ENCODE measurements at regions not wholly inside any gene's neighbourhood (a gene's known extent, or its start where the extent isn't known, plus 50 kb on each side); places are given as distances from the start of the nearest gene placed in this dataset.

DNA sequence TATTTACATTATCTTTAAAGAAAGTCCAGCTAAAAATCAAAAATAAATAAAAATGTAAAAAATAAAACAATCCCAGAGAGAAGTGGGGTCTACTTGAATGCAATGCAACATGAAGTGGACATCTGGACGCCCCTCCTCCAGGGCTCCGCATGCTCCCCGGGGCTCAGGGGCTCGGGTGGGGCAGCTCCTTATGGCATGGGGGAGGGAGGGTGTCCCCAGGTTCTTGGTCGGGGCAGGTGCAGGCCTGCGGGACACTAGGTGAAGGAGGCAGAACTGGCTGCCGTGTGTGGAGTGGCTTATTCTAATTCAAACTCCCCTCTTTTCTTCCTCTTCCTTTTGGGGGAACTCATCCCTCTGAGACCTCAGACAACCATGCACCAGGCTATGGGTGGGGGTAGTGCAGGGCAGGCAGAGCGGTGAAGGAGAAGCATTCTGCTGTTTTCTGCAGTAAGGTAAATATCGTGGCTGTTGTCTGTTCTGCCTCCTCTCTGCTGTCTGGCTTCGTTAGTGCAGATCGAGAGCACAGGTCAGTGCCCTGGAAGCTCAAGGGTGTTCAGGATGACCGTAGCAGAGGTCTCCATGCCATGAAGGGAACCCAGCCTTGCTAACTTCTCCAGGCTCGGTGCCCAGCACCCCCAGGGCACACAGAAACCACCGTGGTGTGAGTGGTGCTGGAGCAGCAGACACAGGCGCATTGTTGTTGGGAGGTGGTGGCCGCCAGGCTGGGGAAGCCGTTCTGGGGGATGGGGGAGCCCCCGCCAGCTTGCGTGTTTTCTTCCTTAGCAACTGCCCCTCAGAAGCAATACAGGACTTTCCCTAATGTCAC, 82.6 kb downstream of the TTLL2 start:
- ChIA-PET CTCF (interaction anchor here (0.9 kb wide), 1 partner anchor 125 kb away, joined by 3 read pairs; no protein-coding TSS in a partner anchor), POLR2A (interaction anchor here (0.6 kb wide), 1 partner anchor 1718 kb away, joined by 5 read pairs; no protein-coding TSS in a partner anchor)
- Histone ChIP-seq H3K4me3 (ENCODE audit: low read depth, low read length) (no peak overlapping the region), H3K4me1 (ENCODE audit: control insufficient read depth, insufficient read depth, low read length) (no peaks in the 10 kb centered on the region), H3K27ac (ENCODE audit: extremely low read depth, low read depth, low read length) (no peak overlapping the region), H3K36me3 (ENCODE audit: control insufficient read depth in 2 of 2, insufficient read depth in 1 of 2, low read length in 2 of 2) (no peaks in the 10 kb centered on the region), H3K9me3 (ENCODE audit: control insufficient read depth, insufficient read depth, low read depth, low read length) (no peaks in the 10 kb centered on the region)
- TF ChIP-seq ZBTB20 (tag by site-specific recombination; IDR thresholded peaks at IDR 0.05) (no peak), BCL11B (tag by site-specific recombination; IDR thresholded peaks at IDR 0.05; ENCODE audit: low read depth) (no peak), GLI4 (tag by site-specific recombination; IDR thresholded peaks at IDR 0.05) (no peak), ZBTB48 (tag by site-specific recombination; IDR thresholded peaks at IDR 0.05) (no peak), ZNF777 (tag by site-specific recombination; IDR thresholded peaks at IDR 0.05; ENCODE audit: borderline replicate concordance) (no peak), ZNF785 (tag by site-specific recombination; IDR thresholded peaks at IDR 0.05) (no peak), ZNF221 (tag by site-specific recombination; IDR thresholded peaks at IDR 0.05; ENCODE audit: borderline replicate concordance) (no peak)
- TF ChIP-seq, protein P1, sequence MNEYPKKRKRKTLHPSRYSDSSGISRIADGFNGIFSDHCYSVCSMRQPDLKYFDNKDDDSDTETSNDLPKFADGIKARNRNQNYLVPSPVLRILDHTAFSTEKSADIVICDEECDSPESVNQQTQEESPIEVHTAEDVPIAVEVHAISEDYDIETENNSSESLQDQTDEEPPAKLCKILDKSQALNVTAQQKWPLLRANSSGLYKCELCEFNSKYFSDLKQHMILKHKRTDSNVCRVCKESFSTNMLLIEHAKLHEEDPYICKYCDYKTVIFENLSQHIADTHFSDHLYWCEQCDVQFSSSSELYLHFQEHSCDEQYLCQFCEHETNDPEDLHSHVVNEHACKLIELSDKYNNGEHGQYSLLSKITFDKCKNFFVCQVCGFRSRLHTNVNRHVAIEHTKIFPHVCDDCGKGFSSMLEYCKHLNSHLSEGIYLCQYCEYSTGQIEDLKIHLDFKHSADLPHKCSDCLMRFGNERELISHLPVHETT (tag by site-specific recombination; IDR thresholded peaks at IDR 0.05) = no peak
- TF ChIP-seq, protein P2, sequence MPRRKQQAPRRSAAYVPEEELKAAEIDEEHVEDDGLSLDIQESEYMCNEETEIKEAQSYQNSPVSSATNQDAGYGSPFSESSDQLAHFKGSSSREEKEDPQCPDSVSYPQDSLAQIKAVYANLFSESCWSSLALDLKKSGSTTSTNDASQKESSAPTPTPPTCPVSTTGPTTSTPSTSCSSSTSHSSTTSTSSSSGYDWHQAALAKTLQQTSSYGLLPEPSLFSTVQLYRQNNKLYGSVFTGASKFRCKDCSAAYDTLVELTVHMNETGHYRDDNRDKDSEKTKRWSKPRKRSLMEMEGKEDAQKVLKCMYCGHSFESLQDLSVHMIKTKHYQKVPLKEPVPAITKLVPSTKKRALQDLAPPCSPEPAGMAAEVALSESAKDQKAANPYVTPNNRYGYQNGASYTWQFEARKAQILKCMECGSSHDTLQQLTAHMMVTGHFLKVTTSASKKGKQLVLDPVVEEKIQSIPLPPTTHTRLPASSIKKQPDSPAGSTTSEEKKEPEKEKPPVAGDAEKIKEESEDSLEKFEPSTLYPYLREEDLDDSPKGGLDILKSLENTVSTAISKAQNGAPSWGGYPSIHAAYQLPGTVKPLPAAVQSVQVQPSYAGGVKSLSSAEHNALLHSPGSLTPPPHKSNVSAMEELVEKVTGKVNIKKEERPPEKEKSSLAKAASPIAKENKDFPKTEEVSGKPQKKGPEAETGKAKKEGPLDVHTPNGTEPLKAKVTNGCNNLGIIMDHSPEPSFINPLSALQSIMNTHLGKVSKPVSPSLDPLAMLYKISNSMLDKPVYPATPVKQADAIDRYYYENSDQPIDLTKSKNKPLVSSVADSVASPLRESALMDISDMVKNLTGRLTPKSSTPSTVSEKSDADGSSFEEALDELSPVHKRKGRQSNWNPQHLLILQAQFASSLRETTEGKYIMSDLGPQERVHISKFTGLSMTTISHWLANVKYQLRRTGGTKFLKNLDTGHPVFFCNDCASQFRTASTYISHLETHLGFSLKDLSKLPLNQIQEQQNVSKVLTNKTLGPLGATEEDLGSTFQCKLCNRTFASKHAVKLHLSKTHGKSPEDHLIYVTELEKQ (tag by site-specific recombination; IDR thresholded peaks at IDR 0.05; ENCODE audit: borderline replicate concordance) = no peak
- TF ChIP-seq, protein P3, sequence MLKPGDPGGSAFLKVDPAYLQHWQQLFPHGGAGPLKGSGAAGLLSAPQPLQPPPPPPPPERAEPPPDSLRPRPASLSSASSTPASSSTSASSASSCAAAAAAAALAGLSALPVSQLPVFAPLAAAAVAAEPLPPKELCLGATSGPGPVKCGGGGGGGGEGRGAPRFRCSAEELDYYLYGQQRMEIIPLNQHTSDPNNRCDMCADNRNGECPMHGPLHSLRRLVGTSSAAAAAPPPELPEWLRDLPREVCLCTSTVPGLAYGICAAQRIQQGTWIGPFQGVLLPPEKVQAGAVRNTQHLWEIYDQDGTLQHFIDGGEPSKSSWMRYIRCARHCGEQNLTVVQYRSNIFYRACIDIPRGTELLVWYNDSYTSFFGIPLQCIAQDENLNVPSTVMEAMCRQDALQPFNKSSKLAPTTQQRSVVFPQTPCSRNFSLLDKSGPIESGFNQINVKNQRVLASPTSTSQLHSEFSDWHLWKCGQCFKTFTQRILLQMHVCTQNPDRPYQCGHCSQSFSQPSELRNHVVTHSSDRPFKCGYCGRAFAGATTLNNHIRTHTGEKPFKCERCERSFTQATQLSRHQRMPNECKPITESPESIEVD (tag by site-specific recombination; IDR thresholded peaks at IDR 0.05) = no peak
- TF ChIP-seq, protein P4, sequence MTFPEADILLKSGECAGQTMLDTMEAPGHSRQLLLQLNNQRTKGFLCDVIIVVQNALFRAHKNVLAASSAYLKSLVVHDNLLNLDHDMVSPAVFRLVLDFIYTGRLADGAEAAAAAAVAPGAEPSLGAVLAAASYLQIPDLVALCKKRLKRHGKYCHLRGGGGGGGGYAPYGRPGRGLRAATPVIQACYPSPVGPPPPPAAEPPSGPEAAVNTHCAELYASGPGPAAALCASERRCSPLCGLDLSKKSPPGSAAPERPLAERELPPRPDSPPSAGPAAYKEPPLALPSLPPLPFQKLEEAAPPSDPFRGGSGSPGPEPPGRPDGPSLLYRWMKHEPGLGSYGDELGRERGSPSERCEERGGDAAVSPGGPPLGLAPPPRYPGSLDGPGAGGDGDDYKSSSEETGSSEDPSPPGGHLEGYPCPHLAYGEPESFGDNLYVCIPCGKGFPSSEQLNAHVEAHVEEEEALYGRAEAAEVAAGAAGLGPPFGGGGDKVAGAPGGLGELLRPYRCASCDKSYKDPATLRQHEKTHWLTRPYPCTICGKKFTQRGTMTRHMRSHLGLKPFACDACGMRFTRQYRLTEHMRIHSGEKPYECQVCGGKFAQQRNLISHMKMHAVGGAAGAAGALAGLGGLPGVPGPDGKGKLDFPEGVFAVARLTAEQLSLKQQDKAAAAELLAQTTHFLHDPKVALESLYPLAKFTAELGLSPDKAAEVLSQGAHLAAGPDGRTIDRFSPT (tag by site-specific recombination; IDR thresholded peaks at IDR 0.05) = no peak
- TF ChIP-seq, protein P5, sequence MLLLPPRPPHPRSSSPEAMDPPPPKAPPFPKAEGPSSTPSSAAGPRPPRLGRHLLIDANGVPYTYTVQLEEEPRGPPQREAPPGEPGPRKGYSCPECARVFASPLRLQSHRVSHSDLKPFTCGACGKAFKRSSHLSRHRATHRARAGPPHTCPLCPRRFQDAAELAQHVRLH (tag by site-specific recombination; IDR thresholded peaks at IDR 0.05) = no peak
- TF ChIP-seq, protein P6, sequence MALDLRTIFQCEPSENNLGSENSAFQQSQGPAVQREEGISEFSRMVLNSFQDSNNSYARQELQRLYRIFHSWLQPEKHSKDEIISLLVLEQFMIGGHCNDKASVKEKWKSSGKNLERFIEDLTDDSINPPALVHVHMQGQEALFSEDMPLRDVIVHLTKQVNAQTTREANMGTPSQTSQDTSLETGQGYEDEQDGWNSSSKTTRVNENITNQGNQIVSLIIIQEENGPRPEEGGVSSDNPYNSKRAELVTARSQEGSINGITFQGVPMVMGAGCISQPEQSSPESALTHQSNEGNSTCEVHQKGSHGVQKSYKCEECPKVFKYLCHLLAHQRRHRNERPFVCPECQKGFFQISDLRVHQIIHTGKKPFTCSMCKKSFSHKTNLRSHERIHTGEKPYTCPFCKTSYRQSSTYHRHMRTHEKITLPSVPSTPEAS (tag by site-specific recombination; IDR thresholded peaks at IDR 0.05) = no peak

All from HEK293 (cell line).